ENCODE measurements at regions not wholly inside any gene's neighbourhood (a gene's known extent, or its start where the extent isn't known, plus 50 kb on each side); places are given as distances from the start of the nearest gene placed in this dataset.

GRCh38 chr14:29264865-29265264, 498.3 kb downstream of the FOXG1 start:
- H4K8ac ChIP-seq (ENCODE audit: extremely low read depth, insufficient read depth, low read length): no peak overlapping the region
- CTCF ChIA-PET (ENCODE audit: partially characterized antibody): no interaction called here
- H2BK5ac ChIP-seq (ENCODE audit: low read depth, low read length): no peak overlapping the region
- TF ChIP-seq SAP30 (IDR thresholded peaks at IDR 0.05; ENCODE audit: insufficient read depth, insufficient replicate concordance, low read length) (no peak), CTBP2 (IDR thresholded peaks at IDR 0.05; ENCODE audit: borderline replicate concordance, insufficient read depth, insufficient read length, low read length) (no peak), CTCF (IDR thresholded peaks at IDR 0.05; ENCODE audit: control extremely low read depth in 1 of 3, insufficient read depth in 1 of 3, low read depth in 1 of 3, low read length in 3 of 3) (no peak), YY1 (IDR thresholded peaks at IDR 0.05; ENCODE audit: low read depth, low read length) (no peak), SIN3A (conservative IDR thresholded peaks at IDR 0.05 in 1 of 2, IDR thresholded peaks at IDR 0.05 in 1 of 2; ENCODE audit: low read depth in 1 of 2, low read length in 2 of 2) (no peak), SP1 (IDR thresholded peaks at IDR 0.05; ENCODE audit: low read depth, low read length) (no peak), NANOG (IDR thresholded peaks at IDR 0.05; ENCODE audit: insufficient read depth, low read depth, low read length, poor library complexity, severe bottlenecking) (no peak), GTF2F1 (IDR thresholded peaks at IDR 0.05; ENCODE audit: borderline replicate concordance, low read depth, low read length) (no peak), SRF (IDR thresholded peaks at IDR 0.05; ENCODE audit: low read depth, low read length) (no peak), ATF2 (IDR thresholded peaks at IDR 0.05; ENCODE audit: low read length) (no peak)

More at GRCh38 chr14:29264865-29265264, 498.3 kb downstream of the FOXG1 start:
- no peak overlapping the region for H3K4ac ChIP-seq (replicated peaks; ENCODE audit: insufficient read length, low read depth, low read length)
- no peak overlapping the region for H4K91ac ChIP-seq (replicated peaks; ENCODE audit: insufficient read length, low read length)
- H3K9ac ChIP-seq (replicated peaks in 1 of 4; ENCODE audit: extremely low read depth in 1 of 4, low read depth in 3 of 4, low read length in 3 of 4): no peak overlapping the region
- POLR2A ChIA-PET (ENCODE audit: partially characterized antibody): no interaction called here
- H3K36me3 ChIP-seq (ENCODE audit: control insufficient read depth in 2 of 4, insufficient read depth in 4 of 4, low read length in 3 of 4): no peaks in the 10 kb centered on the region
- no peak overlapping the region for H3K23ac ChIP-seq (ENCODE audit: insufficient read length)
- 82% methylated on average over 4 of the region's 4 CpGs; no CpG with 5 or more reads in 1 of the 2 experiments for WGBS, 2 experiments (ENCODE audit: extremely low coverage in 1 of 2, insufficient coverage in 1 of 2, insufficient read length in 1 of 2, insufficient replicate concordance in 2 of 2, low coverage in 1 of 2, low lambda C conversion rate in 2 of 2, missing lambda C conversion rate in 1 of 2)
- H3K79me1 ChIP-seq (ENCODE audit: low read depth, low read length): no peaks in the 10 kb centered on the region
- no peak overlapping the region for H2BK12ac ChIP-seq (ENCODE audit: low read depth, low read length)
- no peak overlapping the region for H3K4me3 ChIP-seq (ENCODE audit: extremely low read depth in 1 of 4, insufficient read depth in 2 of 4, low read depth in 3 of 4, low read length in 4 of 4)
- H2AFZ ChIP-seq (ENCODE audit: low read length): no peak overlapping the region
- DNase-seq (ENCODE audit: low read depth in 1 of 2, low spot score in 2 of 2) (no peak), FAIRE-seq (no peak)
- H4K20me1 ChIP-seq (replicated peaks in 1 of 2; ENCODE audit: control insufficient read depth in 1 of 2, insufficient read depth in 2 of 2, low read length in 2 of 2): no peaks in the 10 kb centered on the region
- H3K4me2 ChIP-seq (ENCODE audit: insufficient read depth in 1 of 2, low read depth in 2 of 2, low read length in 2 of 2): no peak overlapping the region
- H3K27ac ChIP-seq (ENCODE audit: low read depth, low read length): no peak overlapping the region
- H3K9me3 ChIP-seq (ENCODE audit: insufficient read depth in 2 of 2, low read depth in 1 of 2, low read length in 1 of 2): no peaks in the 10 kb centered on the region
- no peak overlapping the region for H2AK5ac ChIP-seq (ENCODE audit: low read depth, low read length)
- H3K79me2 ChIP-seq (ENCODE audit: control insufficient read depth in 1 of 2, insufficient read depth in 2 of 2, low read length in 2 of 2): no peaks in the 10 kb centered on the region
- H2BK15ac ChIP-seq (ENCODE audit: low read length): no peak overlapping the region
- H2BK120ac ChIP-seq (replicated peaks; ENCODE audit: low read depth, low read length): no peak overlapping the region
- H3K56ac ChIP-seq (replicated peaks; ENCODE audit: insufficient read length, low read depth, low read length): no peak overlapping the region
- H3K27me3 ChIP-seq (replicated peaks in 1 of 4; ENCODE audit: control insufficient read depth in 3 of 4, extremely low read depth in 1 of 4, insufficient read depth in 3 of 4, low read length in 3 of 4): no peaks in the 10 kb centered on the region
- H3K23me2 ChIP-seq (ENCODE audit: low read depth, low read length): no peaks in the 10 kb centered on the region
- no peak overlapping the region for H3K18ac ChIP-seq (ENCODE audit: extremely low read depth, low read length)
- H3K4me1 ChIP-seq (replicated peaks in 1 of 4; ENCODE audit: control insufficient read depth in 3 of 4, insufficient read depth in 4 of 4, low read length in 3 of 4): no peaks in the 10 kb centered on the region
- no peak overlapping the region for H4K5ac ChIP-seq (ENCODE audit: insufficient read length, low read depth, low read length)
- no peak overlapping the region for H2BK20ac ChIP-seq (ENCODE audit: low read length)
- no peak overlapping the region for H3K14ac ChIP-seq (ENCODE audit: insufficient read length)
